NCI-H146 treated with DMSO at 0.1 percent for 48 hours (cell line): ENCODE measurements at regions not wholly inside any gene's neighbourhood (a gene's known extent, or its start where the extent isn't known, plus 50 kb on each side); places are given as distances from the start of the nearest gene placed in this dataset.

Source experiments
- DNase-seq: peaks from one replicate; lab custom pipeline; 2025; ENCODE audit not compliant: unreplicated experiment; lab: John Stamatoyannopoulos, UW

GRCh38 chr6:5946701-5947100 lies 60.0 kb downstream of the NRN1 start:
- no peak for DNase-seq

- DNase-seq = no peak
Measured at GRCh38 chr6:5946181-5946580, 60.5 kb downstream of the NRN1 start.

DNA sequence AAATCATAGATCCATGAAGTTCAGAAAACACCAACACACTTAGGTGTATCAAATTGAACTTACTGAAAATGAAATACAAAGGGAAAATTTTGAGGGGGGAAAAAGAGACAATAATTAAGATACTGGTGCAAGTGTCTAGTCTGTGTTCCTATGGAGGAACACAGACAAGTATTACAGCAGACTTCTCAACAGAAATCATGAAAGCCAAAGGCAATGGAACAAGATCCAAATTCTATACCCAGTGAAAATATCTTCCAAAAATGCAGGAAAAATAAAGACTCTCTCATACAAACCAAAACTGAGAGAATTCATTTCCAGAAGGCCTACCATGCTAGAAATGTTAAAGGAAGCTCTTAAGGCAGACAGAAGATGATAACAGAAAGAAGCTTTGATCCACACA lies 63.1 kb downstream of the NRN1 start:
- DNase-seq = no peak

- DNase-seq = no peak
Measured at GRCh38 chr6:5942591-5942990, 64.1 kb downstream of the NRN1 start.

DNA sequence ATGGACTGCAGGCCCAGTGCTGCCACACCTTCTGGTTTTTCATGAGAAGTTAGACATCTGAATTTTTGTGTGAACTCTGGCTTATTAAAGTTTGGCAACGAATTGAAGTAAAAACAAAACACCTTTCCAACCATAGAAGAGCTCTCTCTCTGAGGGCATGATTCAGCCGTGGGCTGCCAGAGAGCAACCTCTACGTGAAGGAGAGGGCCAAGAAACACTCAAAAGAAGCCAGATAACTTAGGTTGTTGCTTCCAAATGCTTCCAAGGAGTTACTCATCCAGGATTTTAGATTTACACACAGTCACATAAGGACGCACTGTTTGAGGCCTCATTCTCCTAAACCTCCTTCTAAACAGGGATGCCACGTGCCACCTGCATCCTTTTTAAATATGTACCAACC lies 65.5 kb downstream of the NRN1 start:
- no peak for DNase-seq

GRCh38 chr6:5938934-5939333 lies 67.8 kb downstream of the NRN1 start:
- no peak for DNase-seq

GRCh38 chr6:5937936-5938706 lies 68.6 kb downstream of the NRN1 start:
- DNase-seq = no peak

GRCh38 chr6:5937169-5937909 lies 69.4 kb downstream of the NRN1 start:
- DNase-seq = no peak

GRCh38 chr6:5936631-5937030 lies 70.1 kb downstream of the NRN1 start:
- DNase-seq = no peak

DNA sequence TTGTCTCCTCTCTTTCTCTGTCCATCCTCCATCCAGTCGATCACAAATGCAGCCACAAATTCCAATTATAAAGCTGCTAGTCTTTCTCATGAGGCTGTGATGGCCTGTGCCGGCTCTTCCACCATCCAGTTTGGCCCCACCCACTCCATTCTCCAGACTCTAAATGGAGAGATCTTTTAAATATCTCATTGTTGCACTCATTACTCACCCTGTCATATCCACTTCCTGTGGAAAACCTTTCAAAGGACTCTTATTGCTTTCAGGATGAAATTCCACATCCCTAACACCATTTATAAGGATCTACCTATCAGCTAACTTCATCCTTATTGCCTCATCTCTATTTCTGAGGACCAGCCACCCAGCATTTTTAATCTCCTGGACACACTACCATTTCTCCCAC lies 70.6 kb downstream of the NRN1 start:
- no peak for DNase-seq

- no peak for DNase-seq
Measured at GRCh38 chr6:5930968-5931367, 75.8 kb downstream of the NRN1 start.

DNA sequence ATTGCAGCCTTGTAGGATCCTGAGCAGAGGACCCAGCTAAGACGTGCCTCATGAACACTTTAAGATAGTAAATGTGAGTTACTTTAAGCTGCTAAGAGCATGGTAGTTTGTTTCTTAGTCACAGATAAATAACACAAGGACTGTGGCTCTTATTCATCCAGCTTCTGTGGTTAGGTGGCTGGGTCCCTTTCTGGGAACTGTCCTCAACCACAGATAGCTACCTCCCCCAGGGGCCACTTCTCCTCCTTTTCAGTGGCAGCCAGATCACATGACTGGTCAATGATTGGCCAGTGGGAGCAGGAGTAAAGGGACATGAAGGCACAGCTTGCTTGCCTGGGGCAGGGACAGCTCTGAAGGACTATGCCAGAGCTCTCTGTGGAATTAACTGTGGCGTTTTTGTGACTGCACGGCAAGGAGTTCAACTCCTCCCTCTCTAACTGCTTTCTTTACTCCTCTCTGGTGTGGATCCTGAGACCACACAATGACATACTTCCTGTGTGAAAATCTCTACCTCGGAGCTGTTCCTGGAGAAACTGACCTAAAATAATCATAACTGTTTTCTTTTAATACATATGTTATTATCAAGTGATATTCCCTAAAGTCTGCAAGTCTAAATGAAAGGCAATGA lies 76.5 kb downstream of the NRN1 start:
- no peak for DNase-seq

- DNase-seq = no peak
Measured at GRCh38 chr6:5923840-5924239, 82.9 kb downstream of the NRN1 start.

- DNase-seq = no peak
Measured at GRCh38 chr6:5922230-5922629, 84.5 kb downstream of the NRN1 start.

- no peak for DNase-seq
Measured at GRCh38 chr6:5909721-5910120, 97.0 kb downstream of the NRN1 start.

DNA sequence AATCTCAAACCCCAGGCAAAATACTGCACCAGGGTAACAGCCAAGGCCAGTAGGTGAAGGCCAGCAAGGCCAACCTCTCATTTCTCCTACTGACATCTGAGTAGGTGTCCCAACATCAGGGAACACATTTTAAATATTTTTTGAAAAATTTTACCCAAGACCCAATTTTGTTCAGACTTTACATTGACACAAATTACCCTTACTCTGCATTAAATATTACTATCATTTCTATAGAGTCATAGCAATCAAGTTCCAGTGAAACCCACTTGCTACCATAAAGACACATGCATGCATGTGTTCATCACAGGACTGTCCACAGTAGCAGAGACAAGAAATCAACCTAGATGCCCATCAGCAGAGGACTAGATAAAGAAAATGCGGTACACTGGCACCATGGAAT lies 99.9 kb downstream of the NRN1 start:
- DNase-seq = no peak

- DNase-seq = no peak
Measured at GRCh38 chr6:5906340-5906670, 100.4 kb downstream of the NRN1 start.

DNA sequence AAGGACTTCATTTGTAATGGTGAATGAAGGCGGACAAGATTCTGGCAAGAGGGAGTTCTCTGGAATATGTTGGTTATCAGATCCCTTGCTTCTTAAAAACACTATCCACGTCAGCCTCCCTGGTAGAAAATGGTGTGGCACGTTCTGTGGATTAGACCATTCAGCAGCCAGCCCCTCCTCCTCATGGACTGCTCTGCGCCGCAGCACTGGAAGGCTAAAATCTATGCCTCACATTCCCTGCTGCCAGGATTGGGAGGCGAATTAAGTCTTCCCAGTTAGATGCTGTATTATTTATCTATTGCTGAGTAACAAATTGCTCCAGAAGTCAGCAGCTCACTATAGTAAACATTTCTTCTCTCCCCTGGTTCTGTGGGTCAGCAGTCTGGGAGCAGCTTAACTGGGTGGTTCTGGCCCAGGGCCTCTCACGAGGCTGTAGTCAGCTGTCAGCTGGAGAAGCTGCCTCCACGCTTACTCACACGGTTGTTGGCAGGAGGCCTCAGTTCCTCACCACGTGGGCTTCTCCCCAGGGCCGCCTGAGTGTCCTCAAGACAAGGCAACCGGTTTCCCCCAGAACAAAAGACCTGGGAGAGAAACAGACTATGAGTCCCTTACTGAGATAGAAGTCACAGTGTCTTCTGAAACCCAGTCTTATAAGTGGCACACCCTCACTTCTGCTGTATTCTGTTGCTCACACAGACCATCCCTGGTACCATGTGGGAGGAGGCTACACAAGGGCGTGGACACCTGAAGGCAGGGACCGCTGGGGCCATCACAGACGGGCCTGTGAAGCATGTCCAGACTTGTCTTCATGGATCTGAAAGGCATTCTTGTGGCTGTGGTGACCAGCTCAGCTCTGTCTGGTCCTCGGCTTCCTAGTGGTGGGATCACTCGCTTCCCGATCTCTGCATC lies 101.0 kb downstream of the NRN1 start:
- DNase-seq = no peak

GRCh38 chr6:5904532-5904931 lies 102.2 kb downstream of the NRN1 start:
- no peak for DNase-seq

- DNase-seq = no peak
Measured at GRCh38 chr6:5899216-5900045, 107.3 kb downstream of the NRN1 start.
